ENCODE measurements at regions not wholly inside any gene's neighbourhood (a gene's known extent, or its start where the extent isn't known, plus 50 kb on each side); places are given as distances from the start of the nearest gene placed in this dataset.

GRCh38 chr3:163481738-163482137 is 1596.6 kb downstream of the SI start:
- TF ChIP-seq EP300 (IDR thresholded peaks at IDR 0.05; ENCODE audit: borderline replicate concordance) (no peak), MAX (IDR thresholded peaks at IDR 0.05) (no peak), USF1 (IDR thresholded peaks at IDR 0.05) (no peak), FOXM1 (IDR thresholded peaks at IDR 0.05; ENCODE audit: borderline replicate concordance, low read depth) (no peak), RAD21 (IDR thresholded peaks at IDR 0.05; ENCODE audit: low read depth) (no peak), YY1 (IDR thresholded peaks at IDR 0.05; ENCODE audit: low read depth) (no peak), TAF1 (IDR thresholded peaks at IDR 0.05; ENCODE audit: low read depth) (no peak)
